Caco-2 (cell line): ENCODE measurements at regions not wholly inside any gene's neighbourhood (a gene's known extent, or its start where the extent isn't known, plus 50 kb on each side); places are given as distances from the start of the nearest gene placed in this dataset.
"Not testable (repeated sequence)": the region's sequence is repeated elsewhere in the genome, so short reads cannot be mapped to it uniquely, and the experiment has no call there.

Experiments
- BruUV-seq: library from RNA; stranded (reverse); fragments of 400-500 nt; replicated peaks from 2 replicates; lab custom pipeline; 2021; lab: Mats Ljungman, UMichigan
- CTCF ChIA-PET: fragments of 300-600 bp; sonication (Branson Sonifier 250); formaldehyde crosslinking; loops from one replicate; lab custom pipeline; 2022; ENCODE audit warnings: antibody characterized with exemption; lab: Charles Lee
- POLR2A ChIA-PET: fragments of 300-600 bp; sonication (Branson Sonifier 250); formaldehyde crosslinking; loops from one replicate; lab custom pipeline; 2022; ENCODE audit warnings: antibody characterized with exemption; lab: Charles Lee
- DNase-seq, 2 experiments: peaks; one replicate each; pipeline versions ENCODE4 v3.0.0 to v3.0.0-alpha.2; 2020 to 2022
- H3K27me3 ChIP-seq: replicated peaks from 2 replicates; pipeline ENCODE4 v1.6.0; 2011; ENCODE audit warnings: low read length; ENCODE audit not compliant: control insufficient read depth, insufficient read depth
- H3K36me3 ChIP-seq: 2 replicates; pipeline ENCODE4 v1.5.1; 2011; ENCODE audit warnings: low read length; ENCODE audit not compliant: control insufficient read depth, insufficient read depth
- H3K4me1 ChIP-seq: fragments of 250-450 bp; sonication (Bioruptor Pico); 2 replicates; pipeline ENCODE4 v1.5.1; 2020; ENCODE audit warnings: mild to moderate bottlenecking
- H3K4me3 ChIP-seq: 2 replicates; pipeline ENCODE4 v1.5.1; 2011; ENCODE audit warnings: low read depth, mild to moderate bottlenecking, control low read depth, low read length
- H3K9me3 ChIP-seq: fragments of 250-450 bp; sonication (Bioruptor Pico); 2 replicates; pipeline ENCODE4 v1.5.1; 2020; ENCODE audit warnings: mild to moderate bottlenecking, moderate library complexity
- H3K27ac Mint-ChIP-seq: one replicate; pipeline ENCODE4 v1.8.0; 2022; ENCODE audit warnings: mixed read lengths; ENCODE audit not compliant: unreplicated experiment
- H3K27me3 Mint-ChIP-seq: one replicate; pipeline ENCODE4 v1.8.0; 2022; ENCODE audit warnings: mixed read lengths; ENCODE audit not compliant: insufficient read depth, unreplicated experiment
- H3K36me3 Mint-ChIP-seq: one replicate; pipeline ENCODE4 v1.8.0; 2022; ENCODE audit warnings: mild to moderate bottlenecking, mixed read lengths; ENCODE audit not compliant: insufficient read depth, unreplicated experiment
- H3K4me1 Mint-ChIP-seq: one replicate; pipeline ENCODE4 v1.8.0; 2022; ENCODE audit warnings: low read depth, mixed read lengths; ENCODE audit not compliant: unreplicated experiment
- H3K4me3 Mint-ChIP-seq: one replicate; pipeline ENCODE4 v1.8.0; 2022; ENCODE audit warnings: mild to moderate bottlenecking, moderate library complexity, mixed read lengths; ENCODE audit not compliant: unreplicated experiment
- H3K9me3 Mint-ChIP-seq: one replicate; pipeline ENCODE4 v1.8.0; 2022; ENCODE audit warnings: mixed read lengths; ENCODE audit not compliant: unreplicated experiment
- intact Hi-C: fragments of 100-400 bp; cut with micrococcal nuclease; formaldehyde crosslinking; loops from one replicate; pipeline ENCODE4 v1.10.0; 2022; ENCODE audit not compliant: unreplicated experiment
- TF ChIP-seq, protein P1 (sequence below), 2 experiments: fragments of 200-600 bp in 1 of 2; IDR thresholded peaks; 1 replicate in 1 of 2; 2 replicates in 1 of 2; pipeline versions ENCODE4 v1.5.1 to v1.8.0; 2011 to 2022; ENCODE audit warnings: antibody characterized with exemption in 1 of 2, control low read depth in 1 of 2, inconsistent platforms in 1 of 2, low read depth in 1 of 2, low read length in 1 of 2, mild to moderate bottlenecking in 1 of 2, moderate library complexity in 1 of 2; ENCODE audit not compliant: insufficient read depth in 1 of 2, severe bottlenecking in 1 of 2, unreplicated experiment in 1 of 2

DNA sequence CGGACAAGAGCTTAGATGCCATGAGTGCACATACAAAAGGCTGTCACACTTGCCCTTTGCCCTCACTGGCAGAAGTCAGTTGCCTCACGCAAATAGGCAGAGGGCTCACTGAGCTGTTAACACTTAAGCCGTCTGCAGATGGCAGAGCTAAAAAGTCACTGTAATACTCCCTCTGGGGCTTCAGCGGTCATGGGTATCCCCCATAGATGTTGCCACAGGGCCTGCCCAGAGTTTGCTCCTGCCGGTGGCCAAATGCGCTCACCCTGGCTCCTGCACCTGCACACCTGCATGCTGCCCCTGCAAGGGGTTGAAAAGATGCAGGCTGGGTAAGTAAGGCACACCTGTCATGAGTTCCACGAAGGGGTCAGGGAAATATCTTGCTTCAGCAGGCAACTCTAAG is 741.5 kb downstream of the EDEM1 start:
- CTCF ChIA-PET = no interaction called here
- H3K27ac Mint-ChIP-seq = no peak overlapping the region
- intact Hi-C loops = no loop called here
- Histone ChIP-seq H3K4me3 (no peak overlapping the region), H3K27me3 (no peaks in the 10 kb centered on the region), H3K9me3 (no peaks in the 10 kb centered on the region), H3K4me1 (no peaks in the 10 kb centered on the region), H3K36me3 (no peaks in the 10 kb centered on the region)
- no peaks in the 10 kb centered on the region for H3K9me3 Mint-ChIP-seq
- no peaks in the 10 kb centered on the region for H3K36me3 Mint-ChIP-seq
- no TSS peak for BruUV-seq
- no peaks in the 10 kb centered on the region for H3K4me1 Mint-ChIP-seq
- no peaks in the 10 kb centered on the region for H3K27me3 Mint-ChIP-seq
- DNase-seq = peak in 1 of 2 experiments; percentile 4
- POLR2A ChIA-PET = no interaction called here
- TF ChIP-seq, protein P1, sequence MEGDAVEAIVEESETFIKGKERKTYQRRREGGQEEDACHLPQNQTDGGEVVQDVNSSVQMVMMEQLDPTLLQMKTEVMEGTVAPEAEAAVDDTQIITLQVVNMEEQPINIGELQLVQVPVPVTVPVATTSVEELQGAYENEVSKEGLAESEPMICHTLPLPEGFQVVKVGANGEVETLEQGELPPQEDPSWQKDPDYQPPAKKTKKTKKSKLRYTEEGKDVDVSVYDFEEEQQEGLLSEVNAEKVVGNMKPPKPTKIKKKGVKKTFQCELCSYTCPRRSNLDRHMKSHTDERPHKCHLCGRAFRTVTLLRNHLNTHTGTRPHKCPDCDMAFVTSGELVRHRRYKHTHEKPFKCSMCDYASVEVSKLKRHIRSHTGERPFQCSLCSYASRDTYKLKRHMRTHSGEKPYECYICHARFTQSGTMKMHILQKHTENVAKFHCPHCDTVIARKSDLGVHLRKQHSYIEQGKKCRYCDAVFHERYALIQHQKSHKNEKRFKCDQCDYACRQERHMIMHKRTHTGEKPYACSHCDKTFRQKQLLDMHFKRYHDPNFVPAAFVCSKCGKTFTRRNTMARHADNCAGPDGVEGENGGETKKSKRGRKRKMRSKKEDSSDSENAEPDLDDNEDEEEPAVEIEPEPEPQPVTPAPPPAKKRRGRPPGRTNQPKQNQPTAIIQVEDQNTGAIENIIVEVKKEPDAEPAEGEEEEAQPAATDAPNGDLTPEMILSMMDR (IDR thresholded peaks at IDR 0.05; ENCODE audit: insufficient read depth in 1 of 2, low read depth in 1 of 2, low read length in 1 of 2, severe bottlenecking in 1 of 2, unreplicated experiment in 1 of 2) = no peak
- no peak overlapping the region for H3K4me3 Mint-ChIP-seq

DNA sequence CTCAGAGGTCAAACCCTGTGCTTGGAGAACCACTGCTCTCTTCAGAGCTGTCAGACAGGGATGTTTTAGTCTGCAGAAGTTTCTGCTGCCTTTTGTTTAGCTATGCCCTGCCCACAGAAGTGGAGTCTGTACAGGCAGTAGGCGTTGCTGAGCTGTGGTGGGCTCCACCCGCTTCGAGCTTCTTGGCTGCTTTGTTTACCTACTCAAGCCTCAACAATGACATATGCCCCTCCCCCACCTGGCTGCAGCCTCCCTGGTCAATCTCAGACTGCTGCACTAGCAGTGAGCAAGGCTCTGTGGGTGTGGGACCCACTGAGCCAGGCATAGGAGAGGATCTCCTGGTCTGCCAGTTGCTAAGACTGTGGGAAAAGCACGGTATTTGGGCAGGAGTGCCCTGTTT is 756.6 kb downstream of the EDEM1 start:
- H3K9me3 ChIP-seq, intact Hi-C loops, H3K4me1 ChIP-seq, H3K27me3 Mint-ChIP-seq, H3K36me3 Mint-ChIP-seq, H3K4me1 Mint-ChIP-seq, H3K4me3 Mint-ChIP-seq, H3K36me3 ChIP-seq, H3K4me3 ChIP-seq, H3K27me3 ChIP-seq, H3K27ac Mint-ChIP-seq, POLR2A ChIA-PET, BruUV-seq, CTCF ChIA-PET: not testable (repeated sequence)
- peaks cover 15% of the 10 kb centered on the region for H3K9me3 Mint-ChIP-seq
- peak in 1 of 2 experiments; percentile 33 for DNase-seq

- no peak overlapping the region for H3K27ac Mint-ChIP-seq
- POLR2A ChIA-PET = no interaction called here
- no peaks in the 10 kb centered on the region for H3K27me3 Mint-ChIP-seq
- Histone ChIP-seq H3K27me3 (no peaks in the 10 kb centered on the region), H3K4me1 (no peaks in the 10 kb centered on the region), H3K4me3 (no peak overlapping the region), H3K36me3 (no peaks in the 10 kb centered on the region), H3K9me3 (no peaks in the 10 kb centered on the region)
- no TSS peak for BruUV-seq
- CTCF ChIA-PET = no interaction called here
- TF ChIP-seq, protein P1 (IDR thresholded peaks at IDR 0.05; ENCODE audit: insufficient read depth in 1 of 2, low read depth in 1 of 2, low read length in 1 of 2, severe bottlenecking in 1 of 2, unreplicated experiment in 1 of 2) = no peak
- no peaks in the 10 kb centered on the region for H3K4me1 Mint-ChIP-seq
- no peaks in the 10 kb centered on the region for H3K9me3 Mint-ChIP-seq
- no peaks in the 10 kb centered on the region for H3K36me3 Mint-ChIP-seq
- intact Hi-C loops = no loop called here
- no peak overlapping the region for H3K4me3 Mint-ChIP-seq
- DNase-seq = no peak
Measured at GRCh38 chr3:5948084-5948483, 760.6 kb downstream of the EDEM1 start.

DNA sequence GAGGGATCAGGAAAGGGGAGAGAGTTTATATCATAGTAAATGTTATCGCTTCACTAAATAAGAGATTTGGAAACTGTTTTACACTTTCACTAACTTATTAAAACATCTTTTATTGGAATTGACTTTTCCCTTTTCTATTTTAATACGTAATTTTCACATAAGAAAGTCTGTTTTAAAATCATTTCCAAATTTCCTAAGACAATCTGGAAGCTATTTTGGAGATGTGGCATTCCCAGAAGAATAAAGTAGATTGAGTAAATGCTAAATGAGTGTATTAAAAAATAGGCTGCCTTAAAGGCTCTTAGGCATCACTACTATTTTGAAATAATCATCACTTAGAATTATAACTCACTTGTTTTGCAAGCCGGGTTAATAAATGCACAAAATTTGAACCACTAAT is 763.5 kb downstream of the EDEM1 start:
- H3K27me3 Mint-ChIP-seq = no peaks in the 10 kb centered on the region
- no peaks in the 10 kb centered on the region for H3K9me3 Mint-ChIP-seq
- H3K4me1 ChIP-seq = no peaks in the 10 kb centered on the region
- intact Hi-C loops = no loop called here
- no peak for DNase-seq
- H3K9me3 ChIP-seq = no peaks in the 10 kb centered on the region
- no peak overlapping the region for H3K27ac Mint-ChIP-seq
- no peaks in the 10 kb centered on the region for H3K4me1 Mint-ChIP-seq
- no peaks in the 10 kb centered on the region for H3K36me3 ChIP-seq
- no peak overlapping the region for H3K4me3 Mint-ChIP-seq
- BruUV-seq = no TSS peak
- H3K36me3 Mint-ChIP-seq = no peaks in the 10 kb centered on the region
- TF ChIP-seq, protein P1 (IDR thresholded peaks at IDR 0.05; ENCODE audit: insufficient read depth in 1 of 2, low read depth in 1 of 2, low read length in 1 of 2, severe bottlenecking in 1 of 2, unreplicated experiment in 1 of 2) = no peak
- no peaks in the 10 kb centered on the region for H3K27me3 ChIP-seq
- POLR2A ChIA-PET = no interaction called here
- CTCF ChIA-PET = no interaction called here
- H3K4me3 ChIP-seq = no peak overlapping the region
